ENCODE measurements at regions not wholly inside any gene's neighbourhood (a gene's known extent, or its start where the extent isn't known, plus 50 kb on each side); places are given as distances from the start of the nearest gene placed in this dataset.

GRCh38 chr16:51057969-51058337, 93.1 kb downstream of the SALL1 start:
- TF ChIP-seq CTCF (IDR thresholded peaks at IDR 0.05) (no peak), EP300 (IDR thresholded peaks at IDR 0.05; ENCODE audit: low read depth) (no peak), POLR2AphosphoS5 (IDR thresholded peaks at IDR 0.05) (no peak)
